B cell (primary cell): ENCODE measurements at regions not wholly inside any gene's neighbourhood (a gene's known extent, or its start where the extent isn't known, plus 50 kb on each side); places are given as distances from the start of the nearest gene placed in this dataset.

ENCODE experiments used
- ATAC-seq: fragments of 200-7000 bp; cut with Tn5 transposase; one replicate; pipeline ENCODE4 v1.10.0; 2021; ENCODE audit warnings: low read depth, mild to moderate bottlenecking, moderate number of reproducible peaks, moderate library complexity
- CTCF ChIA-PET: fragments of 350-600 bp; sonication (Branson Sonifier 250); formaldehyde crosslinking; loops from one replicate; lab custom pipeline; 2021; ENCODE audit warnings: antibody characterized with exemption, inconsistent platforms; lab: Charles Lee
- POLR2A ChIA-PET: fragments of 350-600 bp; sonication (Branson Sonifier 250); formaldehyde crosslinking; loops from one replicate; lab custom pipeline; 2021; ENCODE audit warnings: antibody characterized with exemption; lab: Charles Lee
- DNase-seq: peaks from one replicate; pipeline ENCODE4 v3.0.0; 2013
- H2AFZ ChIP-seq: 2 replicates; pipeline ENCODE4 v1.6.1; 2012; ENCODE audit warnings: mild to moderate bottlenecking, low read depth, low read length; ENCODE audit not compliant: insufficient read depth, poor library complexity, severe bottlenecking
- H3K27ac ChIP-seq, 2 donors: 1 replicate in 1 of 2; 2 replicates in 1 of 2; pipeline ENCODE4 v1.5.1; 2012 to 2013; ENCODE audit warnings: low read length in 2 of 2, mild to moderate bottlenecking in 2 of 2, moderate library complexity in 1 of 2
- H3K27me3 ChIP-seq, 4 experiments: fragments of 200-600 bp in 1 of 4; sonication (generic) in 1 of 4; replicated peaks in 1 of 4; 1 replicate in 2 of 4; 2 replicates in 2 of 4; pipeline versions ENCODE4 v1.6.1 to v1.7.0; 2013 to 2016; ENCODE audit warnings: low read length in 3 of 4, mild to moderate bottlenecking in 2 of 4, mixed read lengths in 1 of 4, moderate library complexity in 1 of 4; ENCODE audit not compliant: insufficient read depth in 4 of 4, control insufficient read depth in 3 of 4; ENCODE audit errors: control extremely low read depth in 1 of 4
- H3K36me3 ChIP-seq, 2 experiments: replicated peaks in 1 of 2; 1 replicate in 1 of 2; 2 replicates in 1 of 2; pipeline versions ENCODE4 v1.6.1 to v1.7.1; 2013; ENCODE audit warnings: low read length in 1 of 2; ENCODE audit not compliant: insufficient read depth in 2 of 2, control insufficient read depth in 1 of 2; ENCODE audit errors: control extremely low read depth in 1 of 2, extremely low read depth in 1 of 2
- H3K4me1 ChIP-seq, 2 donors: fragments of 200-600 bp in 1 of 2; sonication (generic) in 1 of 2; 1 replicate in 1 of 2; 2 replicates in 1 of 2; pipeline versions ENCODE4 v1.5.1 to v1.6.1; 2013 to 2017; ENCODE audit warnings: low read length in 2 of 2; ENCODE audit not compliant: control insufficient read depth in 2 of 2, insufficient read depth in 2 of 2
- H3K4me2 ChIP-seq: replicated peaks from 2 replicates; pipeline ENCODE3; 2012; ENCODE audit warnings: mild to moderate bottlenecking, low read depth, low read length; ENCODE audit not compliant: poor library complexity, severe bottlenecking
- H3K4me3 ChIP-seq, 5 experiments: fragments of 200-600 bp in 1 of 5; sonication (generic) in 1 of 5; 1 replicate in 3 of 5; 2 replicates in 2 of 5; pipeline versions ENCODE4 v1.5.1 to v1.7.0; 2011 to 2016; ENCODE audit warnings: low read length in 4 of 5, mild to moderate bottlenecking in 4 of 5, low read depth in 2 of 5, control low read depth in 1 of 5, moderate library complexity in 1 of 5; ENCODE audit not compliant: insufficient read depth in 1 of 5; ENCODE audit errors: control extremely low read depth in 1 of 5, extremely low read depth in 1 of 5
- H3K79me2 ChIP-seq: fragments of 200-600 bp; sonication (generic); one replicate; pipeline ENCODE4 v1.6.0; 2016; ENCODE audit warnings: low read length; ENCODE audit not compliant: control insufficient read depth, insufficient read depth
- H3K9ac ChIP-seq: fragments of 200-600 bp; sonication (generic); 2 replicates; pipeline ENCODE4 v1.6.1; 2017; ENCODE audit warnings: mild to moderate bottlenecking, low read length, moderate library complexity
- H3K9me3 ChIP-seq, 3 donors: one replicate each; pipeline versions ENCODE4 v1.6.1 to v1.7.1; 2013; ENCODE audit warnings: low read length in 2 of 3; ENCODE audit not compliant: control insufficient read depth in 2 of 3, insufficient read depth in 1 of 3; ENCODE audit errors: control extremely low read depth in 1 of 3
- H4K20me1 ChIP-seq: 2 replicates; pipeline ENCODE4 v1.6.0; 2012; ENCODE audit warnings: mild to moderate bottlenecking, low read length; ENCODE audit not compliant: insufficient read depth, control insufficient read depth, poor library complexity, severe bottlenecking
- H3K27ac Mint-ChIP-seq: one replicate; pipeline ENCODE4 v1.8.0; 2021; ENCODE audit warnings: mixed read lengths
- H3K27me3 Mint-ChIP-seq: one replicate; pipeline ENCODE4 v1.8.0; 2021; ENCODE audit warnings: mixed read lengths
- H3K4me1 Mint-ChIP-seq: one replicate; pipeline ENCODE4 v1.8.0; 2021; ENCODE audit warnings: mixed read lengths
- H3K4me3 Mint-ChIP-seq: one replicate; pipeline ENCODE4 v1.8.0; 2021; ENCODE audit warnings: mixed read lengths
- H3K9me3 Mint-ChIP-seq: one replicate; pipeline ENCODE4 v1.8.0; 2022; ENCODE audit warnings: mixed read lengths; ENCODE audit not compliant: insufficient read depth
- EZH2 ChIP-seq: IDR thresholded peaks from 2 replicates; pipeline ENCODE4 v1.6.1; 2012; ENCODE audit warnings: borderline replicate concordance, low read depth, mild to moderate bottlenecking, moderate library complexity, low read length; ENCODE audit not compliant: insufficient read depth, poor library complexity, severe bottlenecking
- WGBS: methylation state at CpG from one replicate; pipeline ENCODE4 v1.1.5; 2013; ENCODE audit warnings: missing lambda C conversion rate; ENCODE audit not compliant: insufficient coverage; 5-methylcytosine and 5-hydroxymethylcytosine counted together
- intact Hi-C: fragments of 100-400 bp; cut with micrococcal nuclease; formaldehyde crosslinking; loops from one replicate; pipeline ENCODE4 v1.10.0; 2022
- TF ChIP-seq, protein P1 (sequence below): fragments of 200-600 bp; IDR thresholded peaks from one replicate; pipeline ENCODE4 v1.8.0; 2022; ENCODE audit warnings: antibody characterized with exemption, mild to moderate bottlenecking

DNA sequence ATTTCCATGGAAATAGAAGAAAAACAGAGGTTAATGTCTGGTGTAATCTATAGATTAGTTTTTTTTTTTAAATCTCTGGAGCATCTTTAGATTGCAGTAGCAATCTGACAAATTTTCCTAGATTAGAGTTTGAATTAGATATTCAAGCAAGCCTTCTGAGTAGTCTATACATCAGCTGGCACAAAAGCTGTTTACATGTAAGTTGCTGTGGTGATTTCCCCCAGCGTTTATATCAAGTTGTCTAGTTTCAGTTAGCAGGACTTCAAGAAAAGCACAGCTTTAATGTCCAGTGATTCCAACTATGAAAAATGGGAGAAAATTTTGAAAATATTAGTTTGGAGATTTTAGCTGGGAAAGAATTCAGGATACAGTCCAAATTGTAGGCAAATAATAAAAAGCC is 605.0 kb upstream of the USP15 start:
- Histone ChIP-seq H3K27me3 (no peaks in the 10 kb centered on the region), H3K4me1 (no peaks in the 10 kb centered on the region), H3K9me3 (peaks cover 0 to 2% (median 0%) of the 10 kb centered on the region in 3 donors), H3K27ac (no peak overlapping the region), H3K79me2 (no peaks in the 10 kb centered on the region), H2AFZ (no peak overlapping the region), H3K36me3 (no peaks in the 10 kb centered on the region), H4K20me1 (no peaks in the 10 kb centered on the region), H3K9ac (no peak overlapping the region), H3K4me2 (no peak overlapping the region), H3K4me3 (no peak overlapping the region)
- intact Hi-C loops: no loop called here
- H3K27ac Mint-ChIP-seq: no peak overlapping the region
- CTCF ChIA-PET: no interaction called here
- POLR2A ChIA-PET: no interaction called here
- TF ChIP-seq, protein P1, sequence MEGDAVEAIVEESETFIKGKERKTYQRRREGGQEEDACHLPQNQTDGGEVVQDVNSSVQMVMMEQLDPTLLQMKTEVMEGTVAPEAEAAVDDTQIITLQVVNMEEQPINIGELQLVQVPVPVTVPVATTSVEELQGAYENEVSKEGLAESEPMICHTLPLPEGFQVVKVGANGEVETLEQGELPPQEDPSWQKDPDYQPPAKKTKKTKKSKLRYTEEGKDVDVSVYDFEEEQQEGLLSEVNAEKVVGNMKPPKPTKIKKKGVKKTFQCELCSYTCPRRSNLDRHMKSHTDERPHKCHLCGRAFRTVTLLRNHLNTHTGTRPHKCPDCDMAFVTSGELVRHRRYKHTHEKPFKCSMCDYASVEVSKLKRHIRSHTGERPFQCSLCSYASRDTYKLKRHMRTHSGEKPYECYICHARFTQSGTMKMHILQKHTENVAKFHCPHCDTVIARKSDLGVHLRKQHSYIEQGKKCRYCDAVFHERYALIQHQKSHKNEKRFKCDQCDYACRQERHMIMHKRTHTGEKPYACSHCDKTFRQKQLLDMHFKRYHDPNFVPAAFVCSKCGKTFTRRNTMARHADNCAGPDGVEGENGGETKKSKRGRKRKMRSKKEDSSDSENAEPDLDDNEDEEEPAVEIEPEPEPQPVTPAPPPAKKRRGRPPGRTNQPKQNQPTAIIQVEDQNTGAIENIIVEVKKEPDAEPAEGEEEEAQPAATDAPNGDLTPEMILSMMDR: no peak
- no peak for TF ChIP-seq EZH2
- no peaks in the 10 kb centered on the region for H3K27me3 Mint-ChIP-seq
- H3K4me3 Mint-ChIP-seq: no peak overlapping the region
- H3K4me1 Mint-ChIP-seq: no peaks in the 10 kb centered on the region
- DNase-seq: no peak
- peaks cover 5% of the 10 kb centered on the region for H3K9me3 Mint-ChIP-seq
- no peak for ATAC-seq
- WGBS: 89% methylated on average over 1 of the region's 1 CpG

DNA sequence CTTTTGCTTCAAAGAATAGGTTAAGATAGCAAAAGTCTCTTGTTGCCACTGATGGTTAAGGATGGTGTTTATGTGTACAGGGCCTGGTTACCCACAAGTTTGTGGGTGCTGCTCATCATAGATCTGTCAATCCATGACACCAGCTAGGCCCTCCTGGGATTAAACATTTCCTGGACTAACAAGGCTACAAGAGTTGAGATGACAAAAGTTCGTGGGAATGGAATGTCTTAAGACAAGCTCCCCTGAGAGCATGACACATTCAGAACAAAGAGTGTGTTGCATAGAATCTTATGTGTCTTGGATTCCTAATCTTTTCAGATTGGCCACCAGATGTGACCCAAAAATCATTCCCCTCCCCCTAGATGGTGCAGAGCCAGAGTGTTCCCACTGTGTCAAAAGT is 592.5 kb upstream of the USP15 start:
- Histone ChIP-seq H3K4me3 (no peak overlapping the region), H3K4me2 (no peak overlapping the region), H3K27ac (no peak overlapping the region), H2AFZ (no peak overlapping the region), H3K27me3 (no peaks in the 10 kb centered on the region), H3K79me2 (no peaks in the 10 kb centered on the region), H4K20me1 (no peaks in the 10 kb centered on the region), H3K9me3 (peaks cover 0 to 20% (median 10%) of the 10 kb centered on the region in 3 donors), H3K36me3 (no peaks in the 10 kb centered on the region), H3K4me1 (no peaks in the 10 kb centered on the region), H3K9ac (no peak overlapping the region)
- intact Hi-C loops: no loop called here
- WGBS: no CpG with 5 or more reads among the region's 1 CpG
- CTCF ChIA-PET: no interaction called here
- no peak overlapping the region for H3K4me3 Mint-ChIP-seq
- no peaks in the 10 kb centered on the region for H3K27me3 Mint-ChIP-seq
- POLR2A ChIA-PET: no interaction called here
- no peak for DNase-seq
- H3K9me3 Mint-ChIP-seq: peaks cover 9% of the 10 kb centered on the region
- H3K4me1 Mint-ChIP-seq: no peaks in the 10 kb centered on the region
- H3K27ac Mint-ChIP-seq: no peak overlapping the region
- TF ChIP-seq, protein P1: no peak
- TF ChIP-seq EZH2: no peak
- ATAC-seq: no peak
